Smooth muscle cell (in vitro differentiated cells): ENCODE measurements at regions not wholly inside any gene's neighbourhood (a gene's known extent, or its start where the extent isn't known, plus 50 kb on each side); places are given as distances from the start of the nearest gene placed in this dataset.

Experiments
- DNase-seq: peaks from one replicate; lab custom pipeline; 2025; ENCODE audit not compliant: unreplicated experiment; lab: John Stamatoyannopoulos, UW
- H2AFZ ChIP-seq: fragments of 200-600 bp; sonication (generic); 2 replicates; pipeline ENCODE4 v1.6.0; 2016; ENCODE audit warnings: antibody characterized with exemption, low read depth, mild to moderate bottlenecking
- H3F3A ChIP-seq: fragments of 200-600 bp; sonication (generic); 2 replicates; pipeline ENCODE4 v1.6.0; 2017; ENCODE audit warnings: antibody characterized with exemption, low read depth
- H3K27ac ChIP-seq: fragments of 200-600 bp; sonication (generic); 2 replicates; pipeline ENCODE4 v1.5.1; 2016; ENCODE audit warnings: low read depth, mild to moderate bottlenecking
- H3K27me3 ChIP-seq: fragments of 200-600 bp; sonication (generic); 2 replicates; pipeline ENCODE4 v1.6.1; 2016; ENCODE audit warnings: low read depth, mild to moderate bottlenecking
- H3K36me3 ChIP-seq: fragments of 200-600 bp; sonication (generic); 2 replicates; pipeline ENCODE4 v1.5.1; 2016; ENCODE audit warnings: low read depth
- H3K4me1 ChIP-seq: fragments of 200-600 bp; sonication (generic); 2 replicates; pipeline ENCODE4 v1.5.1; 2016; ENCODE audit warnings: low read depth
- H3K4me2 ChIP-seq: fragments of 200-600 bp; sonication (generic); 2 replicates; pipeline ENCODE4 v1.6.0; 2016; ENCODE audit warnings: mild to moderate bottlenecking
- H3K4me3 ChIP-seq: fragments of 200-600 bp; sonication (generic); 2 replicates; pipeline ENCODE4 v1.5.1; 2016; ENCODE audit warnings: mild to moderate bottlenecking
- H3K79me2 ChIP-seq: fragments of 200-600 bp; sonication (generic); 2 replicates; pipeline ENCODE4 v1.6.0; 2016; ENCODE audit warnings: low read depth, mild to moderate bottlenecking
- H3K9ac ChIP-seq: fragments of 200-600 bp; sonication (generic); 2 replicates; pipeline ENCODE4 v1.6.0; 2016; ENCODE audit warnings: low read depth
- H3K9me3 ChIP-seq: fragments of 200-600 bp; sonication (generic); replicated peaks from 2 replicates; pipeline ENCODE4 v1.5.1; 2016; ENCODE audit warnings: low read depth
- H4K20me1 ChIP-seq: fragments of 200-600 bp; sonication (generic); 2 replicates; pipeline ENCODE4 v1.6.0; 2016; ENCODE audit warnings: low read depth
- CTCF ChIP-seq: fragments of 200-600 bp; sonication (generic); IDR thresholded peaks from 2 replicates; pipeline ENCODE4 v1.5.1; 2017; ENCODE audit warnings: borderline replicate concordance, mild to moderate bottlenecking, antibody characterized with exemption; ENCODE audit not compliant: insufficient read depth, poor library complexity, severe bottlenecking
- WGBS: methylation state at CpG from one replicate; pipeline ENCODE4 v1.1.7; 2016; ENCODE audit warnings: low lambda C conversion rate; 5-methylcytosine and 5-hydroxymethylcytosine counted together

GRCh38 chr2:172658945-172659344 lies 76.7 kb upstream of the RAPGEF4 start:
- H3K9me3 ChIP-seq, result no peaks in the 10 kb centered on the region
- no peak overlapping the region for H3K4me3 ChIP-seq
- H3K79me2 ChIP-seq, result no peaks in the 10 kb centered on the region
- H3K4me2 ChIP-seq, result no peak overlapping the region
- H3K27ac ChIP-seq, result no peak overlapping the region
- H3K4me1 ChIP-seq, result peaks cover 3% of the 10 kb centered on the region
- no peaks in the 10 kb centered on the region for H3K36me3 ChIP-seq
- H2AFZ ChIP-seq, result no peak overlapping the region
- 96% methylated on average over 5 of the region's 5 CpGs for WGBS
- no peak for DNase-seq
- H3K9ac ChIP-seq, result no peak overlapping the region
- H3K27me3 ChIP-seq, result no peaks in the 10 kb centered on the region
- TF ChIP-seq CTCF, result no peak
- no peaks in the 10 kb centered on the region for H4K20me1 ChIP-seq
- H3F3A ChIP-seq, result no peaks in the 10 kb centered on the region

GRCh38 chr2:172662099-172662498 lies 73.5 kb upstream of the RAPGEF4 start:
- Histone ChIP-seq H3K36me3 (no peaks in the 10 kb centered on the region), H3K4me1 (no peaks in the 10 kb centered on the region), H3K79me2 (no peaks in the 10 kb centered on the region), H2AFZ (no peak overlapping the region), H3K9ac (no peak overlapping the region), H4K20me1 (no peaks in the 10 kb centered on the region), H3K27ac (no peak overlapping the region), H3K9me3 (no peaks in the 10 kb centered on the region), H3K4me3 (no peak overlapping the region), H3F3A (no peaks in the 10 kb centered on the region), H3K27me3 (no peaks in the 10 kb centered on the region), H3K4me2 (no peak overlapping the region)
- 74% methylated on average over 3 of the region's 3 CpGs for WGBS
- no peak for DNase-seq
- no peak for TF ChIP-seq CTCF

- Histone ChIP-seq H3K9ac (no peak overlapping the region), H3K79me2 (no peaks in the 10 kb centered on the region), H3K4me3 (no peak overlapping the region), H3K4me1 (no peaks in the 10 kb centered on the region), H3F3A (no peaks in the 10 kb centered on the region), H3K27ac (no peak overlapping the region), H3K4me2 (no peak overlapping the region), H3K9me3 (no peaks in the 10 kb centered on the region), H3K36me3 (no peaks in the 10 kb centered on the region), H4K20me1 (no peaks in the 10 kb centered on the region), H2AFZ (no peak overlapping the region), H3K27me3 (no peaks in the 10 kb centered on the region)
- WGBS, result 85% methylated on average over 1 of the region's 1 CpG
- DNase-seq, result no peak
- TF ChIP-seq CTCF, result no peak
Observed at GRCh38 chr2:172664766-172665165, 70.9 kb upstream of the RAPGEF4 start.

- H4K20me1 ChIP-seq, result no peaks in the 10 kb centered on the region
- H3K4me2 ChIP-seq, result no peak overlapping the region
- no peak overlapping the region for H3K4me3 ChIP-seq
- no peaks in the 10 kb centered on the region for H3K4me1 ChIP-seq
- H3K79me2 ChIP-seq, result no peaks in the 10 kb centered on the region
- no peak for TF ChIP-seq CTCF
- H3K27ac ChIP-seq, result no peak overlapping the region
- H3K9me3 ChIP-seq, result no peaks in the 10 kb centered on the region
- 87% methylated on average over 3 of the region's 3 CpGs for WGBS
- no peaks in the 10 kb centered on the region for H3K27me3 ChIP-seq
- H2AFZ ChIP-seq, result no peak overlapping the region
- DNase-seq, result no peak
- H3K9ac ChIP-seq, result no peak overlapping the region
- H3K36me3 ChIP-seq, result no peaks in the 10 kb centered on the region
- no peaks in the 10 kb centered on the region for H3F3A ChIP-seq
Observed at GRCh38 chr2:172667581-172668325, 67.9 kb upstream of the RAPGEF4 start.
